HL-60 (cell line): ENCODE measurements at regions not wholly inside any gene's neighbourhood (a gene's known extent, or its start where the extent isn't known, plus 50 kb on each side); places are given as distances from the start of the nearest gene placed in this dataset.

Experiments
- DNase-seq, 2 experiments: peaks; one replicate each; pipeline ENCODE4 v3.0.0-alpha.2; 2010 to 2020; ENCODE audit warnings: low read depth in 1 of 2, low spot score in 1 of 2
- H3K27ac ChIP-seq: fragments of 250-450 bp; sonication (Bioruptor Pico); replicated peaks from 2 replicates; pipeline ENCODE4 v1.5.1; 2020; ENCODE audit warnings: mild to moderate bottlenecking, moderate library complexity
- H3K27me3 ChIP-seq: fragments of 250-450 bp; sonication (Bioruptor Pico); 2 replicates; pipeline ENCODE4 v1.5.1; 2021; ENCODE audit warnings: mild to moderate bottlenecking, moderate library complexity; ENCODE audit not compliant: insufficient read depth, poor library complexity, severe bottlenecking
- H3K4me3 ChIP-seq: replicated peaks from 2 replicates; pipeline ENCODE4 v1.5.1; 2011; ENCODE audit warnings: mild to moderate bottlenecking, control low read depth, low read length; ENCODE audit not compliant: insufficient read depth
- GABPA ChIP-seq: IDR thresholded peaks from 2 replicates; pipeline ENCODE4 v1.6.1; 2012; ENCODE audit warnings: low read depth
- POLR2AphosphoS5 ChIP-seq: IDR thresholded peaks from 2 replicates; pipeline ENCODE4 v1.6.1; 2012; ENCODE audit warnings: low read depth
- SPI1 ChIP-seq: IDR thresholded peaks from 2 replicates; pipeline ENCODE4 v1.6.1; 2012; ENCODE audit warnings: low read depth, mild to moderate bottlenecking, borderline replicate concordance
- TF ChIP-seq, protein P1 (sequence below): IDR thresholded peaks from 2 replicates; pipeline ENCODE4 v1.6.1; 2012; ENCODE audit warnings: low read depth; ENCODE audit not compliant: insufficient replicate concordance
- TF ChIP-seq, protein P2 (sequence below): IDR thresholded peaks from one replicate; pipeline ENCODE4 v1.5.1; 2011; ENCODE audit warnings: low read length, control low read depth, inconsistent platforms; ENCODE audit not compliant: insufficient read depth

DNA sequence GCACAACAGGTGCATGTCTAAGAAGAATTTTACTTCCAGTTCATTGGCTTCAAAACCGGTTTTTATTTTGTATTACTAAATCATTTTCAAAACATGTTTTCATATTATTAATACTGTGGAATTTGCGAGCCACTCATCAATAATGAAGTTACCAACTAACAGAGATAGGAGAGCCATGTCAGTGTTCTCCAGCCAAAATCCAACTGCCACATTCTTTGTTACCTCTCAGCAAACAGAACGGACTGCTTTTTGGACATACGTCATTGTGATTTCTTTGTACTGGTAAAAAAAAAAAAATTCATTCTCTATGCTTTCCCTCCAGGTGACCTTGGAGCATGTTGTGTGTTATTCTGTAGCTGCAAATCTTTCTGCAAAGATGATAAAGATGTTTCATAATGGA, 414.2 kb upstream of the MMADHC start:
- Histone ChIP-seq H3K27me3 (no peaks in the 10 kb centered on the region), H3K4me3 (no peak overlapping the region), H3K27ac (no peak overlapping the region)
- TF ChIP-seq, protein P1, sequence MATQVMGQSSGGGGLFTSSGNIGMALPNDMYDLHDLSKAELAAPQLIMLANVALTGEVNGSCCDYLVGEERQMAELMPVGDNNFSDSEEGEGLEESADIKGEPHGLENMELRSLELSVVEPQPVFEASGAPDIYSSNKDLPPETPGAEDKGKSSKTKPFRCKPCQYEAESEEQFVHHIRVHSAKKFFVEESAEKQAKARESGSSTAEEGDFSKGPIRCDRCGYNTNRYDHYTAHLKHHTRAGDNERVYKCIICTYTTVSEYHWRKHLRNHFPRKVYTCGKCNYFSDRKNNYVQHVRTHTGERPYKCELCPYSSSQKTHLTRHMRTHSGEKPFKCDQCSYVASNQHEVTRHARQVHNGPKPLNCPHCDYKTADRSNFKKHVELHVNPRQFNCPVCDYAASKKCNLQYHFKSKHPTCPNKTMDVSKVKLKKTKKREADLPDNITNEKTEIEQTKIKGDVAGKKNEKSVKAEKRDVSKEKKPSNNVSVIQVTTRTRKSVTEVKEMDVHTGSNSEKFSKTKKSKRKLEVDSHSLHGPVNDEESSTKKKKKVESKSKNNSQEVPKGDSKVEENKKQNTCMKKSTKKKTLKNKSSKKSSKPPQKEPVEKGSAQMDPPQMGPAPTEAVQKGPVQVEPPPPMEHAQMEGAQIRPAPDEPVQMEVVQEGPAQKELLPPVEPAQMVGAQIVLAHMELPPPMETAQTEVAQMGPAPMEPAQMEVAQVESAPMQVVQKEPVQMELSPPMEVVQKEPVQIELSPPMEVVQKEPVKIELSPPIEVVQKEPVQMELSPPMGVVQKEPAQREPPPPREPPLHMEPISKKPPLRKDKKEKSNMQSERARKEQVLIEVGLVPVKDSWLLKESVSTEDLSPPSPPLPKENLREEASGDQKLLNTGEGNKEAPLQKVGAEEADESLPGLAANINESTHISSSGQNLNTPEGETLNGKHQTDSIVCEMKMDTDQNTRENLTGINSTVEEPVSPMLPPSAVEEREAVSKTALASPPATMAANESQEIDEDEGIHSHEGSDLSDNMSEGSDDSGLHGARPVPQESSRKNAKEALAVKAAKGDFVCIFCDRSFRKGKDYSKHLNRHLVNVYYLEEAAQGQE, result no peak
- TF ChIP-seq GABPA, result no peak
- TF ChIP-seq, protein P2, sequence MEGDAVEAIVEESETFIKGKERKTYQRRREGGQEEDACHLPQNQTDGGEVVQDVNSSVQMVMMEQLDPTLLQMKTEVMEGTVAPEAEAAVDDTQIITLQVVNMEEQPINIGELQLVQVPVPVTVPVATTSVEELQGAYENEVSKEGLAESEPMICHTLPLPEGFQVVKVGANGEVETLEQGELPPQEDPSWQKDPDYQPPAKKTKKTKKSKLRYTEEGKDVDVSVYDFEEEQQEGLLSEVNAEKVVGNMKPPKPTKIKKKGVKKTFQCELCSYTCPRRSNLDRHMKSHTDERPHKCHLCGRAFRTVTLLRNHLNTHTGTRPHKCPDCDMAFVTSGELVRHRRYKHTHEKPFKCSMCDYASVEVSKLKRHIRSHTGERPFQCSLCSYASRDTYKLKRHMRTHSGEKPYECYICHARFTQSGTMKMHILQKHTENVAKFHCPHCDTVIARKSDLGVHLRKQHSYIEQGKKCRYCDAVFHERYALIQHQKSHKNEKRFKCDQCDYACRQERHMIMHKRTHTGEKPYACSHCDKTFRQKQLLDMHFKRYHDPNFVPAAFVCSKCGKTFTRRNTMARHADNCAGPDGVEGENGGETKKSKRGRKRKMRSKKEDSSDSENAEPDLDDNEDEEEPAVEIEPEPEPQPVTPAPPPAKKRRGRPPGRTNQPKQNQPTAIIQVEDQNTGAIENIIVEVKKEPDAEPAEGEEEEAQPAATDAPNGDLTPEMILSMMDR, result no peak
- no peak for TF ChIP-seq SPI1
- no peak for TF ChIP-seq POLR2AphosphoS5
- no peak for DNase-seq

DNA sequence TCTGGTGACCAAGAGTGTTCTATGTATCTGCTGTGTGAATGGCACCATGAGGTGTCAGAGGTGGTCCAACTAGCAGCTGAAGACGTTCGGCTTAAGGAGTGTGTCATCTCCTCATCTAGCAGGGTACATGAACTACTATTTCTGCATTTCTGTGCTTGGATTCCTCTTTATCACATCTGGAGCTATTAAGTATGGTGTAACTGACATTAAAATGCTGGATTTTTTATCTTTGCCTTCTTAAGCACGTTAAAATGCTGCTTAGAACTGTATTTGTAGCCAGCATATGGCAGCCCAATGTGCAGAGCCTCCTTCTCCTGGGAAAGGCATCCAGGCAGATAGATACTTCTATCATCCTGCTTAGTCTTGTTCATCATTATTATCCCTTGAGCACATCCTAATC, 409.3 kb upstream of the MMADHC start:
- no peak overlapping the region for H3K27ac ChIP-seq
- no peak overlapping the region for H3K4me3 ChIP-seq
- TF ChIP-seq GABPA, result no peak
- TF ChIP-seq, protein P1, result no peak
- TF ChIP-seq SPI1, result no peak
- TF ChIP-seq, protein P2, result no peak
- TF ChIP-seq POLR2AphosphoS5, result no peak
- H3K27me3 ChIP-seq, result no peaks in the 10 kb centered on the region
- no peak for DNase-seq

DNA sequence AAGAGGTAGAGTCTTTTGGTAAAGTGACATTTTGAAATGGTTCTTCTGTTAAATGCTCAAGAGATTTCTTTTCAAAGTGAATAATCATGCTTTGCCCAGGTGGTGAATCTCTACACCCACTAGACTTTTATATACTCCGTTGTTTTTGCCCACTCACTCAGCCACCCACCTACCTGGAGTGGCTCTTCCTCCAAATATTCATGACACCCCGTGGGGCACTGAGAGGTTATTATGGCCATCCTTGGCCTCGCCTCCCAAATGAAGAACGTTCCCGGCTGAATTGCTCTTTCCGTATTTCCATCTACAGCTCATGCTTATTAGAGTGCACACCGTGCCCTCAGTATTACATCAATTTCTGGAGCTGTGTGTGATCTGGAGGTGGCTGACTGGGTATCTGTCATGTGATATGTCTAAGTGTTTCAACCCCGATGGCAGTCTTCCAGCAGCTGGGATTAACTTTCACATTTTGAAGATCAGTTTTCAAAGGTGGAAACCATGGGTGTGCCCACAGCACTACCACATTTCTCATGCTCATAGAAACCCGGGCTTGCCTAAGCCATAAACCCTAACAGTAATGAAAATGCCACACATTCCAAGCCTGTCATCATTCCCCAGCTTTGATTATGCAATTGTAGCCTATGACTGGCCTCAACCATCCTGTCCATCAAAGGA, 406.6 kb upstream of the MMADHC start:
- TF ChIP-seq GABPA (no peak), SPI1 (no peak), POLR2AphosphoS5 (no peak)
- TF ChIP-seq, protein P1, result no peak
- H3K27me3 ChIP-seq, result no peaks in the 10 kb centered on the region
- no peak overlapping the region for H3K27ac ChIP-seq
- DNase-seq, result no peak
- no peak overlapping the region for H3K4me3 ChIP-seq
